ENCODE measurements at regions not wholly inside any gene's neighbourhood (a gene's known extent, or its start where the extent isn't known, plus 50 kb on each side); places are given as distances from the start of the nearest gene placed in this dataset.

GRCh38 chr3:181860235-181860634 lies 148.5 kb downstream of the SOX2 start:
- H3K4me3 ChIP-seq (ENCODE audit: low read length) = no peak overlapping the region
- WGBS = 87% methylated on average over 1 of the region's 1 CpG
- ATAC-seq = no peak
- no peaks in the 10 kb centered on the region for H3K9me3 ChIP-seq (ENCODE audit: control insufficient read depth, low read length)
- no peak overlapping the region for H3K27ac ChIP-seq (ENCODE audit: low read length)
- no peaks in the 10 kb centered on the region for H3K4me1 ChIP-seq (ENCODE audit: control insufficient read depth, insufficient read depth, low read length)
- intact Hi-C loops (cut with DNase I) = no loop called here
- DNase-seq = no peak
- H3K27me3 ChIP-seq (ENCODE audit: control insufficient read depth, insufficient read depth) = no peaks in the 10 kb centered on the region

GRCh38 chr3:181862502-181862901 lies 150.8 kb downstream of the SOX2 start:
- WGBS = 82% methylated on average over 3 of the region's 3 CpGs
- H3K27ac ChIP-seq (ENCODE audit: low read length) = no peak overlapping the region
- intact Hi-C loops (cut with DNase I) = no loop called here
- no peaks in the 10 kb centered on the region for H3K9me3 ChIP-seq (ENCODE audit: control insufficient read depth, low read length)
- no peak for ATAC-seq
- no peaks in the 10 kb centered on the region for H3K4me1 ChIP-seq (ENCODE audit: control insufficient read depth, insufficient read depth, low read length)
- no peaks in the 10 kb centered on the region for H3K27me3 ChIP-seq (ENCODE audit: control insufficient read depth, insufficient read depth)
- no peak overlapping the region for H3K4me3 ChIP-seq (ENCODE audit: low read length)
- DNase-seq = no peak

DNA sequence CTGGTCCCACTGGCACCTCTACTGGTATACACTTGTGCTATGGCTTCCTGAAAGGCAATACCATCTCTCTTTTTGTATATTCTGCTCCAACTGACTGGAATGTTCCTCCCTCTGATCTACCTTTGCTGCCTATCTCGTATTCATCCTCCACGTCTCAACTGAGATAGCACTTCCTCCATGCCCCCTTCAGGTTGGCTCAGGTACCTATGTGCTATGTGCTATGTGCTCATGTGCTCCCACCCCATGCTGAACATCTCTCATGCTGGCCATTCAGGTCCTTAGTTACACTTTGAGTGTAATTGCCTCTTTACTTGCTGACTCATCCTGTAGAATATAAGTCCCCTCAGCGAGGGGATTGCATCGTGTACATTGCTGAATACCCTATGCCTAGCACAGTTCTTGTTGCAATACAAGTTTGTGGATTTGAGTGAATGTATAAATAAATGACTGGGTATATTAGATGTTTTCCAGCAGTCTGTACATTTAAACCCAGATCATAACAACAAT lies 156.9 kb downstream of the SOX2 start:
- no peaks in the 10 kb centered on the region for H3K27me3 ChIP-seq (ENCODE audit: control insufficient read depth, insufficient read depth)
- ATAC-seq = no peak
- H3K9me3 ChIP-seq (ENCODE audit: control insufficient read depth, low read length) = no peaks in the 10 kb centered on the region
- 78% methylated on average over 4 of the region's 4 CpGs for WGBS
- intact Hi-C loops (cut with DNase I) = no loop called here
- H3K4me1 ChIP-seq (ENCODE audit: control insufficient read depth, insufficient read depth, low read length) = no peaks in the 10 kb centered on the region
- no peak for DNase-seq
- no peak overlapping the region for H3K27ac ChIP-seq (ENCODE audit: low read length)
- no peak overlapping the region for H3K4me3 ChIP-seq (ENCODE audit: low read length)

DNA sequence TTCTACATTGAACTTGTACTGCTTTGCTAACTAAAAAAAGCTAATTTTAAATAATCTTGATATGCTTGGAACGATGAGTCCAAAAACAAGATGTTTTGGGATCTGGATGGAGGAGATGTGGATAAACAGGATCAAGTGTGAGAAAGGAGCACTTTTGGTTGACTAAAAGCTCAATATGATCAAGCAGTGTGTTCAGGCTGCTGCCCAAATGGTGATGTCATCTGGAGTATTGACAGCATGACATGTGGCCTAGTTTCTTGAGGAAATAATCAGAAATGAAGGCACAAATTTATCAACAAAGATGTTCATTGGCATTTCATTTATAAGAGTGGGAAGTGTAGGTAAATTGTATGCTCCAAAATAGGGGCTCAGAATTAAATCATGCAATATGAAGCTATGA lies 161.2 kb downstream of the SOX2 start:
- 64% methylated on average over 1 of the region's 1 CpG for WGBS
- H3K27me3 ChIP-seq (ENCODE audit: control insufficient read depth, insufficient read depth) = no peaks in the 10 kb centered on the region
- ATAC-seq (no peak), DNase-seq (peak in 2 of 3 donors; percentile 14 to 56)
- intact Hi-C loops (cut with DNase I) = no loop called here
- no peaks in the 10 kb centered on the region for H3K9me3 ChIP-seq (ENCODE audit: control insufficient read depth, low read length)
- no peak overlapping the region for H3K27ac ChIP-seq (ENCODE audit: low read length)
- H3K4me3 ChIP-seq (ENCODE audit: low read length) = no peak overlapping the region
- H3K4me1 ChIP-seq (ENCODE audit: control insufficient read depth, insufficient read depth, low read length) = no peaks in the 10 kb centered on the region

- Histone ChIP-seq H3K4me3 (ENCODE audit: low read length) (no peak overlapping the region), H3K27me3 (ENCODE audit: control insufficient read depth, insufficient read depth) (no peaks in the 10 kb centered on the region), H3K4me1 (ENCODE audit: control insufficient read depth, insufficient read depth, low read length) (no peaks in the 10 kb centered on the region), H3K9me3 (ENCODE audit: control insufficient read depth, low read length) (no peaks in the 10 kb centered on the region), H3K27ac (ENCODE audit: low read length) (no peak overlapping the region)
- intact Hi-C loops (cut with DNase I) = no loop called here
- DNase-seq = no peak
- ATAC-seq = no peak
- 29% methylated on average over 1 of the region's 1 CpG for WGBS
Measured at GRCh38 chr3:181879926-181880325, 168.2 kb downstream of the SOX2 start.

- ATAC-seq = no peak
- no peaks in the 10 kb centered on the region for H3K4me1 ChIP-seq (ENCODE audit: control insufficient read depth, insufficient read depth, low read length)
- intact Hi-C loops (cut with DNase I) = no loop called here
Measured at GRCh38 chr3:181880331-181880730, 168.6 kb downstream of the SOX2 start.

DNA sequence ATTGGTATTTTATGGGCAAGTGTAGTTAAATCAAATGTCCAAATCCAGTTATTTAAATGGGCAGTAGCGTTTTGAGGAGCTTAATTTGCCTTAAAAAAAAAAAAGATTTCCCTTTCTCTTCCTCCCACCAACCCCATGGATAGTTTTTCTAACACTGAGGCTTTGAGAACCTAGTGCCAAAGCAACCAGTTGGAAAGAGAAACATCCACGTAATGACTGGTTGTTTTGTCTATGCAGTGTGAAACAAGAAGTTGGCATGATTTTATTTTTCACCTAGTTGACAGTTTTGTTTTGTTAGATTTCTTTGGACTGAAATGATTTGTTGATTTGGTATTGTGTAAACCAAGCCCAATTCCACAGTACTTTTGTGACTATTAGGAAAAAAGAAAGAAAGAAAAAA lies 170.0 kb downstream of the SOX2 start:
- Histone ChIP-seq H3K4me1 (ENCODE audit: control insufficient read depth, insufficient read depth, low read length) (no peaks in the 10 kb centered on the region), H3K27me3 (ENCODE audit: control insufficient read depth, insufficient read depth) (no peaks in the 10 kb centered on the region), H3K9me3 (ENCODE audit: control insufficient read depth, low read length) (no peaks in the 10 kb centered on the region), H3K27ac (ENCODE audit: low read length) (no peak overlapping the region), H3K4me3 (ENCODE audit: low read length) (no peak overlapping the region)
- 46% methylated on average over 2 of the region's 2 CpGs for whole genome bisulfite sequencing
- no peak for DNase-seq
- no peak for ATAC-seq
- intact Hi-C loops (cut with DNase I) = no loop called here

More at GRCh38 chr3:181880331-181880730, 168.6 kb downstream of the SOX2 start:
- Histone ChIP-seq H3K9me3 (ENCODE audit: control insufficient read depth, low read length) (no peaks in the 10 kb centered on the region), H3K27me3 (ENCODE audit: control insufficient read depth, insufficient read depth) (no peaks in the 10 kb centered on the region), H3K4me3 (ENCODE audit: low read length) (no peak overlapping the region), H3K27ac (ENCODE audit: low read length) (no peak overlapping the region)
- WGBS = 61% methylated on average over 3 of the region's 3 CpGs
- no peak for DNase-seq

- Histone ChIP-seq H3K27ac (ENCODE audit: low read length) (no peak overlapping the region), H3K9me3 (ENCODE audit: control insufficient read depth, low read length) (no peaks in the 10 kb centered on the region), H3K4me3 (ENCODE audit: low read length) (no peak overlapping the region), H3K4me1 (ENCODE audit: control insufficient read depth, insufficient read depth, low read length) (no peaks in the 10 kb centered on the region), H3K27me3 (ENCODE audit: control insufficient read depth, insufficient read depth) (no peaks in the 10 kb centered on the region)
- DNase-seq (no peak), ATAC-seq (no peak)
- WGBS = 84% methylated on average over 6 of the region's 6 CpGs
- intact Hi-C loops (cut with DNase I) = no loop called here
Measured at GRCh38 chr3:181885868-181886630, 174.3 kb downstream of the SOX2 start.

DNA sequence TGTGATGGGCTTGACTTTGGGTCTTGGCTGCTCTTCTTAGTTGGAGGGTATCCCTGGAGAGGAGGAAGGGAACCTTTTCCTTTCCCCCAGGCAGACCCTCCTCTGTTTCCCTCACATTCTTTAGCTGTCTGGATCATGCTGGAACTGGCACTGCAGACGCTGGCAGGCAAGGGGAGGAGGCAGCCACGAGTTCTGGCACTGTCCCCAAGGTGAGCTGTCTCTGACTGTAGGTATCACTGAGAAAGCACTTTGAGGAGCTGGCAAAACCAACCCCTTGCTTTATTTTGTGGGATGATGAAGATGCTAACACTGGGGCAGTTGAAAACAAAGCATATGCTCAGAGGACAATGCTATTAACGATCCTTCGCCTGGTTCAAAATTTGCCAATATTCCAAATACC lies 175.0 kb downstream of the SOX2 start:
- intact Hi-C loops (cut with DNase I) = no loop called here
- no peak overlapping the region for H3K27ac ChIP-seq (ENCODE audit: low read length)
- 66% methylated on average over 4 of the region's 4 CpGs for WGBS
- H3K4me3 ChIP-seq (ENCODE audit: low read length) = no peak overlapping the region
- no peak for ATAC-seq
- no peak for DNase-seq
- H3K27me3 ChIP-seq (ENCODE audit: control insufficient read depth, insufficient read depth) = no peaks in the 10 kb centered on the region
- H3K4me1 ChIP-seq (ENCODE audit: control insufficient read depth, insufficient read depth, low read length) = no peaks in the 10 kb centered on the region
- H3K9me3 ChIP-seq (ENCODE audit: control insufficient read depth, low read length) = no peaks in the 10 kb centered on the region

DNA sequence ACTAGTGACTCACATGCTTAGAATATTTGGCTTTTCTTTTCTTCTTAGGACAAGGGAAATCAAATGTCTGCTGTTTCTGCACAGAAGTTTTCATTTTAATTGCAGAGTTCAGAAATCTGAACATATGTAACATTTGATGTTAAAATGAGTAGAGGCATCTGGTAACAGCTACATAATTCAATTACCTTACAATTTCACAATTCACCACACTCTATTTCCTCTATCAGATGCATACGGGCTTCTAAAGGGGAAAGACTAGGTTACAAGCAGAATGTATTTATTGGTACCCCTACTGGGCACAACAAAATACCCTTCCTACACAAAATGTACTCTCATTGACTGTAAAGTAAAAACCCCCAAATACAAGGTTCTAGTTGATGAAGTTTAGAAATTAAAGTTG lies 176.0 kb downstream of the SOX2 start:
- H3K27ac ChIP-seq (ENCODE audit: low read length) = no peak overlapping the region
- H3K27me3 ChIP-seq (ENCODE audit: control insufficient read depth, insufficient read depth) = no peaks in the 10 kb centered on the region
- DNase-seq (no peak), ATAC-seq (no peak)
- no peaks in the 10 kb centered on the region for H3K9me3 ChIP-seq (ENCODE audit: control insufficient read depth, low read length)
- H3K4me1 ChIP-seq (ENCODE audit: control insufficient read depth, insufficient read depth, low read length) = no peaks in the 10 kb centered on the region
- WGBS = 44% methylated on average over 1 of the region's 1 CpG
- intact Hi-C loops (cut with DNase I) = no loop called here
- H3K4me3 ChIP-seq (ENCODE audit: low read length) = no peak overlapping the region

DNA sequence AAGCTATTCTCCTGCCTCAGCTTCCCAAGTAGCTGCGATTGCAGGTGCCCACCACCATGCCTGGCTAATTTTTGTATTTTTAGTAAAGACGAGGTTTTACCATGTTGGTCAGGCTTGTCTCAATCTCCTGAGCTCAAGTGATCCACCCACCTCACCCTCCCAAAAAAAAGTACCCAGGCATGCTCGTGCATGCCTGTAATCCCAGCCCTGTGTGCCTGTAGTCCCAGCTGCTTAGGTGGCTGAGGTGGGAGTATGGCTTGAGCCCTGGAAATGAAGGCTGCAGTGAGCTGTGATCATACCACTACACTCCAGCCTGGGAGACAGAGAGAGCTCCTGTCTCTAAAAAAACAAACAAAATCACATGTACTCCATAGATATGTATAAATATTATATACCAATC lies 176.5 kb downstream of the SOX2 start:
- intact Hi-C loops (cut with DNase I) = no loop called here
- ATAC-seq = no peak
- 70% methylated on average over 3 of the region's 3 CpGs for WGBS

GRCh38 chr3:181892848-181893247 lies 181.1 kb downstream of the SOX2 start:
- Histone ChIP-seq H3K27me3 (ENCODE audit: control insufficient read depth, insufficient read depth) (no peaks in the 10 kb centered on the region), H3K27ac (ENCODE audit: low read length) (no peak overlapping the region), H3K4me1 (ENCODE audit: control insufficient read depth, insufficient read depth, low read length) (no peaks in the 10 kb centered on the region), H3K4me3 (ENCODE audit: low read length) (no peak overlapping the region), H3K9me3 (ENCODE audit: control insufficient read depth, low read length) (no peaks in the 10 kb centered on the region)
- ATAC-seq (no peak), DNase-seq (no peak)
- intact Hi-C loops (cut with DNase I) = no loop called here
- 41% methylated on average over 4 of the region's 4 CpGs for WGBS

More for the DNA sequence above, 176.5 kb downstream of the SOX2 start:
- Histone ChIP-seq H3K27me3 (ENCODE audit: control insufficient read depth, insufficient read depth) (no peaks in the 10 kb centered on the region), H3K4me3 (ENCODE audit: low read length) (no peak overlapping the region), H3K9me3 (ENCODE audit: control insufficient read depth, low read length) (no peaks in the 10 kb centered on the region), H3K27ac (ENCODE audit: low read length) (no peak overlapping the region), H3K4me1 (ENCODE audit: control insufficient read depth, insufficient read depth, low read length) (no peaks in the 10 kb centered on the region)
- no peak for DNase-seq
